HAP-1 (cell line): ENCODE measurements at regions not wholly inside any gene's neighbourhood (a gene's known extent, or its start where the extent isn't known, plus 50 kb on each side); places are given as distances from the start of the nearest gene placed in this dataset.

ENCODE experiments used
- DNase-seq, 2 experiments: peaks; one replicate each; pipeline ENCODE4 v3.0.0-alpha.2; 2016 to 2020; ENCODE audit warnings: low spot score in 2 of 2
- H3K27me3 ChIP-seq: fragments of 250-450 bp; sonication (Bioruptor Pico); 2 replicates; pipeline ENCODE4 v1.5.1; 2020; ENCODE audit warnings: low read depth, mild to moderate bottlenecking, moderate library complexity
- H3K36me3 ChIP-seq: fragments of 250-450 bp; sonication (Bioruptor Pico); replicated peaks from 2 replicates; pipeline ENCODE4 v1.5.1; 2020; ENCODE audit warnings: mild to moderate bottlenecking
- H3K4me1 ChIP-seq: fragments of 250-450 bp; sonication (Bioruptor Pico); 2 replicates; pipeline ENCODE4 v1.5.1; 2020; ENCODE audit warnings: mild to moderate bottlenecking
- H3K4me3 ChIP-seq: fragments of 250-450 bp; sonication (Bioruptor Pico); 2 replicates; pipeline ENCODE4 v1.5.1; 2020; ENCODE audit warnings: mild to moderate bottlenecking, moderate library complexity
- H3K9me3 ChIP-seq: fragments of 250-450 bp; sonication (Bioruptor Pico); 2 replicates; pipeline ENCODE4 v1.5.1; 2020; ENCODE audit warnings: mild to moderate bottlenecking, moderate library complexity
- in situ Hi-C: fragments of 300-500 bp; cut with MboI; formaldehyde crosslinking; loops from 3 replicates; pipeline ENCODE4 v1.14.3; 2020; ENCODE audit warnings: low sequenced_read_pairs, inconsistent platforms, mixed read lengths

DNA sequence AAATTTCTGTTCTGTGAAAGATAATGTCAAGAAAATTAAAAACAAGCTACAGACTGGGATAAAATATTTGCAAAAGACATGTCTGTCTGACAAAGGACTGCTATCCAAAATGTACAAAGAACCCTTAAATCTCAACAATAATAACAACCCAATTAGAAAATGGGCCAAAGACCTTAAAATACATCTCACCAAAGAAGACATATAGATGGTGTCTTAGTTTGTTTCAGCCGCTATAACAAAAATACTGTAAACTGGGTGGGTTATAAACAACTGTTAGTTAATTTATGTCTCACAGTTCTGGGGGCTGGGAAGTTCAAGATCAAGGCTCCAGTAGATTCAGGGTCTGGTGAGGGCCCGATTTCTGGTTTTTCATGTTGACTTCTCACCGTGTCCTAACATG lies 106.2 kb upstream of the AGTR1 start:
- in situ Hi-C loops: no loop called here
- no peak overlapping the region for H3K4me3 ChIP-seq
- no peaks in the 10 kb centered on the region for H3K4me1 ChIP-seq
- no peaks in the 10 kb centered on the region for H3K27me3 ChIP-seq
- H3K9me3 ChIP-seq: no peaks in the 10 kb centered on the region
- H3K36me3 ChIP-seq: no peaks in the 10 kb centered on the region
- DNase-seq: no peak

DNA sequence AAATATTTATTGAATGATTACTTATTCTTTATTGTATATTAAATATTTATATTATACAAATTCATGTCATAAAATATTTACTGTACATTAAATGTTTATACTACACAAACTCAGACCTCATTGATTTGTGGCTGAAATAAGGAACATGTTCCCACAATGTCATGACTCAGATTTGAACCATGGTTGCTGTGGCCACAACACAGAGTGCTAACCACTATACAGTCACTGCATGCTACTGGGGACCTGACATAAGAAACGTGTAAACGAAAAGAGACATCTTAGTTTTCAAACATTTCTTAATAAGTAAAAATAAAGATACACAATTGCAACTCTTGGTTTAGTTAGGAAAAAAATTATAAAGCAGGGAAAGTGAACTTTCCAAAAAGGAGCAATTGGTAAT lies 99.1 kb upstream of the AGTR1 start:
- in situ Hi-C loops: no loop called here
- no peak for DNase-seq
- no peaks in the 10 kb centered on the region for H3K36me3 ChIP-seq
- no peaks in the 10 kb centered on the region for H3K4me1 ChIP-seq
- no peak overlapping the region for H3K4me3 ChIP-seq
- no peaks in the 10 kb centered on the region for H3K27me3 ChIP-seq
- no peaks in the 10 kb centered on the region for H3K9me3 ChIP-seq

DNA sequence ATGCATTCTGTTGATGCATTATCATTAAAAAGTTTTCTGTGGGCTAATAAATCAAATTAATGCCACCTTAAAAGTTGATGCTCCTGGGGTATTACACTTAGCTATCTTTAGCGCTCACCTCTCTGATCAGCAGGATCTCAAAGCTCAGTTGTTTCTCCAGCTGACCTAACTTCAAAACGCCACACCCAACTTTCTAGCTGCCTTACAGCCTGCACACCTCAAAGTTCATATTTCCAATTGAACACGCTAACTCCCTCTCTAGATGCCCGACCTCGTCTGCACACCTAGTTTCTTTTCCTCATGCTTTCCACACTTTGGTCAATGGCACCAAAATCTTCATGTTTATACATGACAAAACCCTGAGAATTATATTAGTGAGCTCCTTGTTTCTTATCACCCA lies 98.2 kb upstream of the AGTR1 start:
- no peaks in the 10 kb centered on the region for H3K4me1 ChIP-seq
- DNase-seq: no peak
- H3K4me3 ChIP-seq: no peak overlapping the region
- in situ Hi-C loops: no loop called here
- H3K36me3 ChIP-seq: no peaks in the 10 kb centered on the region
- no peaks in the 10 kb centered on the region for H3K9me3 ChIP-seq
- no peaks in the 10 kb centered on the region for H3K27me3 ChIP-seq

DNA sequence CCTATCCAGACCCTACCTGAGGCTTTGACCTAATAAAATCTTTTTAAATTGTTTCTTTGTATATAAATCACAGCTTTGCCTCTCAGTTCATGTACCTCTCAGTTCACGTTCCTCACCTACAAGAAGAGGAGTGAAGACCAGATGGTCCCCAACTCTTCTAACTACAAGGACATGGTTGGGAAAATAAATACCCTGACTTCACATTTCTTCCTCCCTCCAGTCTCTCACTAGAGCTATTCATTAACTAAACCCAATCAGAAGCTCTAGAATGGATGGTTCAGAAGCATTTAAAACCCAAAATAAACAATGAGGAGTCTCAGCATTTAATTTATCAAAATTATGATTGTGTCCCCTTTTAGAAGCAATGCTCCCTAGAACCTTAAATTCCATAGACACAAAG lies 97.3 kb upstream of the AGTR1 start:
- no peak for DNase-seq
- Histone ChIP-seq H3K9me3 (no peaks in the 10 kb centered on the region), H3K36me3 (no peaks in the 10 kb centered on the region), H3K27me3 (no peaks in the 10 kb centered on the region), H3K4me3 (no peak overlapping the region), H3K4me1 (no peaks in the 10 kb centered on the region)
- in situ Hi-C loops: no loop called here

DNA sequence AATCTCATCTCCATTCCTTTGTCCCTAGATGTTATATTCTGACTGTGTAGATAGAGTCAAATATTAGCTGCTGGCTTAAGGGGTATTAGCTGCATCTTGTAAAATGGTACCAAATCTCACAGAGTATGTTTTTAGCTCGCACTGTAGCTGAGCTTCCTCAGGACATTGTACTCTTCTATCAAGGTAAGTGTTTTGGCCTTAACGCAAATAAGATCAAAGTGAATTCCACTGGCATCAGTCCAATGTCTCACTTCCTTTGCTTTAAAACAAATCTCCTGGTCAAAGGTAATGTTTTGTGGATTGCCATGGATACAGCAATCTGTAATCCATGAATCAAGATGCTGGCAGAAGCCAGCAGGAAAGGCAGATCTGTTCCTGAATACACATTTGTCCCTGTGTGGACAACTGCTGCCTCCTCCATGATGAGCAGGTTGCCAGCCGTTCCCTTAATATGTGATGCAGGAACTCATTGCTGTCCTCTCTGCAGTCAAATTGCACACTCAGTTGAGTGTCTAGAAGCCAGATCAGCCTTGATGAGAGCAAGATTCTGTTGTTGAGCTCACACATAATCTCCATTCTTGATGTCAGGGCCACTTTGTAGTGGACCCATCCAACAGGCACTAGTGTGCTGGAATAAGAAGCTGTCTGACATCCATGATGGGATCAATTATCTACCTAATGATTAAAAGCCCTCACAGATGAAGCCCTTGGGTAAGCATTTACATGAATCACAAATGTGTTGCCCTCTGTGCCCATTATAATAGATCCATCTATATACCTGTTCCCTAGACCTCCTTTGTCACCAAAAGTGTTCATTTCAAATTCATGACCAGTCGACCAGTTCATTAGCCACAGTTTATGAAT lies 96.6 kb upstream of the AGTR1 start:
- Histone ChIP-seq H3K4me3 (no peak overlapping the region), H3K4me1 (no peaks in the 10 kb centered on the region), H3K9me3 (no peaks in the 10 kb centered on the region), H3K36me3 (no peaks in the 10 kb centered on the region), H3K27me3 (no peaks in the 10 kb centered on the region)
- no peak for DNase-seq
- in situ Hi-C loops: no loop called here

DNA sequence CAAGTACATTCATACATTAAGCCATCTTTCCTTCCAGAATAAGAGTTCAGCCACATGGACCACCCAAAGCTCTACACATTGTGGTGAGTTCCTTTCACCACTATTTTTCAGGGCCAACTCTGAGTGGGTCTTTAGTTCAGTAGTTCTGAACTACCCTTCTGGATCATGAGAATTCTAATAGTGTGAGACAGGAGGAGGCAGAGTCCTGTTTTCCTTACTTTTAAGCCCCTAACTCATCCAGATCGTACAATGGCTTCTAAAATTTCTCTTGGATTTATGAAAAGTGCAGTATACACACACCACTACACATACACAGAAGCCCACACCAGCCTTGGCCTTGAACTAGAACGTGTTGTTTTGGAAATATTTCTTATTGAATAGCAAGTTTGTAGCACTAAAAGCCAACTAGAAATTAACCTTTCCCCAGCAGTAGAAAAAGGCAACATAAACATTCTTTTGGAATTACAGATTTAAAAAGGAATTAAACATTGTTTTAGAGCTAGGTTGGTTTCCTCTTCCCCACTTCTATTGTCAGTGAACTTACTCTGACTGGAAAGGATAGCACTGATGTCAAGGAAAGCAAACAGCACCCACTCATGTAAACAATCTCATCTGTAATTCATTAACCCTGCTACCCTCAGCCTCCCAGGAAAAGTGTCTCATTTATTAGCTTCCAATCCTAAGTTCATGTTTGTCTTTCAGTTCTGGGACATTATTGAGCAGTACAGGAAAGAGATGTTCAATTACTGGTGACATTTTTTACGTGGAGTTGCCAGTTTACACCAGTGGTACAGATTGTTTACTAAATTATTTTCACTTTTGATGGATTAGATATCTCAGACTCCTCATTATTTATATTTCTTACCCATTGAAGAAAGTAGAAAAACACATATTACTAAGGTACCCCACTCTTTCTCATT lies 95.7 kb upstream of the AGTR1 start:
- in situ Hi-C loops: no loop called here
- no peak for DNase-seq
- no peaks in the 10 kb centered on the region for H3K9me3 ChIP-seq
- H3K27me3 ChIP-seq: no peaks in the 10 kb centered on the region
- H3K4me3 ChIP-seq: no peak overlapping the region
- no peaks in the 10 kb centered on the region for H3K4me1 ChIP-seq
- H3K36me3 ChIP-seq: no peaks in the 10 kb centered on the region

DNA sequence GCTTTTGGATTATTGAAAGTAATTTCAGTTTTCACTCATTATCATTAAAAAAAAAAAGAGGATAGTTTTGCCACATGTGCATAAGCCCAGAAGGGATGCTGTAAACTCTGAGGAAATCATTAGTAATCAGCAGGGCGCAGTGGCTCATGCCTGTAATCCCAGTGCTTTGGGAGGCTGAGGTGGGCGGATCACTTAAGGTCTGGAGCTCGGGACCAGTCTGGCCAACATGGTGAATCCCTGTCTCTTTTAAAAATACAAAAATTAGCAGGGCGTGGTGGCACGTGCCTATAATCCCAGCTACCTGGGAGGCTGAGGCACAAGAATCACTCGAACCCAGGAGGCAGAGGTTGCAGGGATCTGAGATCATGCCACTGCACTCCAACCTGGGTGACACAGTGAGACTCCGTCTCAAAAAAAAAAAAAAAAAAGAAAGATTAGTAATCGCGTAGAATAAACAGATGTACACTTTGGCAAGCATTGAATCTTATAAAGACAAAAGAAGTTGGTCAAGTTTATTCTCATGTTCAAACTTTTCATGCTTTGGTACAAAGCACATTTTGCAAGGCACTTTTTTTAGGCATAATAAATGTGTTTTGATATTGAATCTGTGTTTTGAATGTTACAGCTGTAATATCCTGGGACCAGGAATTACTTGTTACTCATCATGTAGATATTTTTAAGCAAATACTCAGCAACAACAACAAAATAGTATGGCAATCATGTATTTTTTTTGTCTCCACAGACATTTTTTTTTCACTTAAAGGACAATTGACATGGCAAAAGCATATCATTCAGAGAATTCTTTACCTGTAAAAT lies 93.2 kb upstream of the AGTR1 start:
- DNase-seq: no peak
- in situ Hi-C loops: no loop called here
- H3K9me3 ChIP-seq: no peaks in the 10 kb centered on the region
- no peak overlapping the region for H3K4me3 ChIP-seq
- no peaks in the 10 kb centered on the region for H3K4me1 ChIP-seq
- no peaks in the 10 kb centered on the region for H3K27me3 ChIP-seq
- no peaks in the 10 kb centered on the region for H3K36me3 ChIP-seq

DNA sequence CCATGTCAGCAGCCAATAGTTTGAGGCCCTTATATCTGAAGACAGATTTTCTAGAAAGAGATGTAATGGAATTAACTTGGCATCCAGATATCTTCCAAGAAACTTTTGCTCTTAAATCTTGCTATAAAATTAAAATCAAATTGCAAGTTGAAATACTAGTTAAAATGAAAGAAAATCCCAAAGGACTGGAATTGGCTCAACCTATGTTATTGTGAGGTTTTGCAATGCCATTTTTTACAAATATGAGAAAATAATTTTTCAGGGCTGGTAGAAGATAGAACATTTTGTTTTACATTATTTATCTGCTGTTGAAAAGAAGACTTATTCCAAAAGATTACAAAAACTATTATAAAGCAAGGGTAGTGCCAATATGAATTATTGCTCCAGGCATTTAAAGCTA lies 92.2 kb upstream of the AGTR1 start:
- in situ Hi-C loops: no loop called here
- Histone ChIP-seq H3K27me3 (no peaks in the 10 kb centered on the region), H3K4me3 (no peak overlapping the region), H3K9me3 (no peaks in the 10 kb centered on the region), H3K36me3 (no peaks in the 10 kb centered on the region), H3K4me1 (no peaks in the 10 kb centered on the region)
- DNase-seq: no peak

DNA sequence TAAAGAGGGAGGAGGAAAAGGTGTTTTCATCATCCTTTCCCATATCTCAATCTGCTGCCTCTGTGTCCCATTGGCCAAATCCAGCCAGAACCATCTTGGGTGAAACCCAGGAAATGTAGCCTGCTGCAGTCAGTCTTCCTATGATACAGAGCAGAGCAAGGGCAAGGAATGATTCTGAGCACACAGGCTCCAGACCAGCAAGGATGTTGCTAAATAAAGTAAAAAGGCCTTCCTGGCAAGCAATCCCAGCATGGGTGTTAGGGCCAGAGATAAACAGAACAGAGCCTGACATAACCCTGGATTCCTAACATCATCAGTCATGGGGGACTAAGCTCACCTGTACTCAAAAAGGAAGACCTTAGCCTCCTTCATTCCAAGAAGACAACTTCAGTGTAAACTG lies 90.7 kb upstream of the AGTR1 start:
- DNase-seq: no peak
- in situ Hi-C loops: no loop called here

DNA sequence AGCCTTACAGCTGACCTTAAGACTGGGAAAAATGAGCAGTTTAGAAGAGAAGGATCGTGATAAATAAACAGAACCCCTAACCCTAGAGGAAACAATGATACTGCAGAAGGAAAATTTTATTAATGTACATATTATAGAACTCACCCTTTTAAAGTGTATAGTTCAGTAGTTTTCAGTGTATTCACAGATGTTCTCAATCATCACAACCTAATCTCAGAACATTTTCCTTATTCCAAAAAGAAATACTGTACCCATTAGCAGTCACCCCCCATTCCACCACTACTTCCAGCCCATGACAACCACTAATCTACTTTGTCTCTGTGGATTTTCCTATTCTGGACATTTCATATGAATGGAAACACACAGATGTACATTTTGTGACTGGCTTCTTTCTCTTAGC lies 90.2 kb upstream of the AGTR1 start:
- H3K27me3 ChIP-seq: no peaks in the 10 kb centered on the region
- no peaks in the 10 kb centered on the region for H3K9me3 ChIP-seq
- no peaks in the 10 kb centered on the region for H3K36me3 ChIP-seq
- in situ Hi-C loops: no loop called here
- no peaks in the 10 kb centered on the region for H3K4me1 ChIP-seq
- no peak overlapping the region for H3K4me3 ChIP-seq
- DNase-seq: no peak

More for the DNA sequence above, 90.7 kb upstream of the AGTR1 start:
- Histone ChIP-seq H3K9me3 (no peaks in the 10 kb centered on the region), H3K4me1 (no peaks in the 10 kb centered on the region), H3K27me3 (no peaks in the 10 kb centered on the region), H3K4me3 (no peak overlapping the region), H3K36me3 (no peaks in the 10 kb centered on the region)

DNA sequence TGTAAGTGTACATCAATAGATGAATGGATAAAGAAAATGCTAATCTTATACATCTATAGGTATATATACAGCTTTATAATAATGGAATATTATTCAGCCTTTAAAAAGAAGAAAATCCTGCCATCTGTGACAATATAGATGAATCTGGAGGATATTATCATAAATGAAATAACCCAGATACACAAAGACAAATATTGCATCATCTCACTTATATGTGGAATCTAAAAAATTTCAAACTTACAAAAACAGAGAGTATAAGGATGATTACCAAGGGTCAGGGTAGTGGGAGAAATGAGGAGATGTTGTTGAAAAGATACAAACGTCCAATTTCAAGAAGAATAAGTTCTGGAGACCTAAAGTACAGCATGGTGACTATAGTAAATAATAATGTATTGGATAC lies 85.4 kb upstream of the AGTR1 start:
- in situ Hi-C loops: no loop called here
- DNase-seq: no peak
- no peaks in the 10 kb centered on the region for H3K36me3 ChIP-seq
- no peak overlapping the region for H3K4me3 ChIP-seq
- no peaks in the 10 kb centered on the region for H3K9me3 ChIP-seq
- H3K4me1 ChIP-seq: no peaks in the 10 kb centered on the region
- no peaks in the 10 kb centered on the region; the same call in 1 of the 2 replicates for H3K27me3 ChIP-seq

DNA sequence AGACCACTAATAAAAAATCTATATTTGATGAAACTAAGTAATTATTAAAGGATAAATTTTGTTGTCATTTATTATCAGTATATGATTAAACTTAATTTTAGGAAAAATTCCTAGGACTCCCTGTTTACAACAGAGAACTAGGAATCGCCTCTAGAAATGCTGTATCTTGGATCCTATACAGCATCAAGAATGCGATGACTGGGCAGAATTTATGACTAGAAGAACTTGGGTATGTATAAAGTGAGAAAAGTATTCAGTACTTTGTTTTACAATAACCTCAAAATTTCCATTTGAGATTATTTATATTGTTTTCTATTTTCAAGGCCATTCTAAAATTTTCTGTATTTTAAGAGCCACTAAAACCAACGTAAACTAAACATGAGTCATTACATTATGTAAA lies 82.3 kb upstream of the AGTR1 start:
- no peaks in the 10 kb centered on the region for H3K4me1 ChIP-seq
- H3K4me3 ChIP-seq: no peak overlapping the region
- H3K9me3 ChIP-seq: no peaks in the 10 kb centered on the region
- no peaks in the 10 kb centered on the region; the same call in 1 of the 2 replicates for H3K27me3 ChIP-seq
- in situ Hi-C loops: no loop called here
- no peaks in the 10 kb centered on the region for H3K36me3 ChIP-seq
- DNase-seq: no peak

DNA sequence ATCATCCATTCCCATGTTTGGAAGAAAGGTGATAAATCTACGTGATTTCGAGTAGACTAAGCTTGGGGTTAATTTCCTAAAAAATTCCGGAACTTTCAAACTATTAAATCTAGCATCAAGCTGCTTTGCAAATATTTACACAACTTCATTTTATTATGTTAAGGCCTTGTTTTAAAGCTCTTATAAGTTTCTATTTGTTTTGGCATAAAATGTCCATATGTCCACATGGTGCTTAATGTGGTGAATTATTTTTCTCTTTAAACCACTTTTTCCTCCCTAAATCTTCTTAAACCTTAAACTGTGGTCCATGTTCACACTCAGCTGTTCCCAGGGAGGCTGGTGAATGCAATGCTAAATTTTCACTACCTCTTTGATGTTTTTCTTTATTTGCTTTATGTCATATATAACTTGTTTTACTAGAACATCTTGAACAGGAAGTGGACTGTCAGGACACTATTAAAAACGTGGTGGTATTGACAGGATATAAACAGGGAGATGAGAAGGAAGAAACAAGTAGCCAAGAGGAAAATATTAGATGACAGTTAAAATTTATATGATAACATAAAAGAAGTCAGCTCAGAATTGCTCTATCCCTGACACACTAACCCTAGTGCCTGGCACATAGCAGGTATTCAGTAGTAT lies 72.5 kb upstream of the AGTR1 start:
- Histone ChIP-seq H3K27me3 (no peaks in the 10 kb centered on the region), H3K4me3 (no peak overlapping the region)
- in situ Hi-C loops: no loop called here

More for the DNA sequence above, 72.5 kb upstream of the AGTR1 start:
- DNase-seq: no peak
- H3K4me1 ChIP-seq: no peaks in the 10 kb centered on the region
- H3K36me3 ChIP-seq: no peaks in the 10 kb centered on the region
- H3K9me3 ChIP-seq: no peaks in the 10 kb centered on the region
